GM12891 (cell line): ENCODE measurements at regions not wholly inside any gene's neighbourhood (a gene's known extent, or its start where the extent isn't known, plus 50 kb on each side); places are given as distances from the start of the nearest gene placed in this dataset.

Experiments
- POLR2A ChIP-seq: IDR thresholded peaks from 2 replicates; pipeline ENCODE4 v1.6.1; 2011; ENCODE audit warnings: low read depth, low read length, control low read depth
- POLR2AphosphoS5 ChIP-seq: IDR thresholded peaks from 2 replicates; pipeline ENCODE4 v1.6.1; 2011; ENCODE audit warnings: low read depth, low read length, control low read depth

GRCh38 chr5:135161221-135161620 lies 127.2 kb upstream of the PITX1 start:
- TF ChIP-seq POLR2AphosphoS5 (no peak), POLR2A (no peak)
